ENCODE measurements at regions not wholly inside any gene's neighbourhood (a gene's known extent, or its start where the extent isn't known, plus 50 kb on each side); places are given as distances from the start of the nearest gene placed in this dataset.
"Not testable (repeated sequence)": the region's sequence is repeated elsewhere in the genome, so short reads cannot be mapped to it uniquely, and the experiment has no call there.

DNA sequence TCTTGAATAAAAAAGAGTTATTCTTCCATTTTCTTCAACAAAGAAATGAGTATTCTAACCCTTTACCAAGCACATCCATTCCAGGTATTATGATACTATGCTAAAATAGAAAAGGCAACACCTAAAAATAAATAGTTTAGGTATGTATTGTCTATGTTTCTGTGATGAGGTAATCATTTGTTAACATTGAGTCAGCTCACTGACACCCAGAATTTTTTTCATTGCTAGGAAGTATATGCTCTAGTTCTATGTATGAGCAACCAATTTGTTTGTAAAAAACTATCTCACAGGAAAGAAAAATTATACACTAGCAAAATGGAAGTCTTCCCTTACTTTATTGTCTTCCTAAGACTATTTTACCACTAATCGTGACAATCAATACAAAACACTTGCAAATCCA lies 615.6 kb upstream of the GRIN3A start:
- H3K9me3 ChIP-seq (ENCODE audit: control insufficient read depth, insufficient read depth, low read length), result no peaks in the 10 kb centered on the region; the same call in 1 of the 2 replicates
- no peaks in the 10 kb centered on the region for H3K4me1 ChIP-seq (ENCODE audit: control insufficient read depth, insufficient read depth, low read length)
- WGBS (ENCODE audit: insufficient coverage, insufficient read length), result no CpG with 5 or more reads among the region's 1 CpG
- no peak overlapping the region for H3K27ac ChIP-seq (ENCODE audit: low read length)
- no peaks in the 10 kb centered on the region for H3K27me3 ChIP-seq (ENCODE audit: control insufficient read depth, insufficient read depth, low read length)
- no peak for DNase-seq (ENCODE audit: low read depth, low spot score)
- H3K4me3 ChIP-seq (ENCODE audit: low read length), result no peak overlapping the region
- H3K36me3 ChIP-seq (ENCODE audit: control insufficient read depth, insufficient read depth, low read length), result no peaks in the 10 kb centered on the region

DNA sequence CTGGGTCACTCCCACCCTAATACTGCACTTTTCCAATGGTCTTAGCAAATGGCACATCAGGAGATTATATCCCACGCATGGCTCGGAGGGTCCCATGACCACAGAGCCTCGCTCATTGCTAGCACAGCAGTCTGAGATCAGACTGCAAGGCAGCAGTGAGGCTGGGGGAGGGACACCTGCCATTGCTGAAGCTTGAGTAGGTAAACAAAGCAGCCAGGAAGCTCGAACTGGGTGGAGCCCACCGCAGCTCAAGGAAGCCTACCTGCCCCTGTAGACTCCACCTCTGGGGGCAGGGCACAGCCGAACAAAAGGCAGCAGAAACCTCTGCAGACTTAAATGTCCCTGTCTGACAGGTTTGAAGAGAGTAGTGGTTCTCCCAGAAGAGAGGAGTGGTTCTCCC lies 599.0 kb upstream of the GRIN3A start:
- H3K4me3 ChIP-seq (ENCODE audit: low read length); H3K9me3 ChIP-seq (ENCODE audit: control insufficient read depth, insufficient read depth, low read length); H3K27me3 ChIP-seq (ENCODE audit: control insufficient read depth, insufficient read depth, low read length); H3K4me1 ChIP-seq (ENCODE audit: control insufficient read depth, insufficient read depth, low read length); DNase-seq (ENCODE audit: low read depth, low spot score); H3K36me3 ChIP-seq (ENCODE audit: control insufficient read depth, insufficient read depth, low read length); H3K27ac ChIP-seq (ENCODE audit: low read length): not testable (repeated sequence)
- WGBS (ENCODE audit: insufficient coverage, insufficient read length), result no CpG with 5 or more reads among the region's 6 CpGs

DNA sequence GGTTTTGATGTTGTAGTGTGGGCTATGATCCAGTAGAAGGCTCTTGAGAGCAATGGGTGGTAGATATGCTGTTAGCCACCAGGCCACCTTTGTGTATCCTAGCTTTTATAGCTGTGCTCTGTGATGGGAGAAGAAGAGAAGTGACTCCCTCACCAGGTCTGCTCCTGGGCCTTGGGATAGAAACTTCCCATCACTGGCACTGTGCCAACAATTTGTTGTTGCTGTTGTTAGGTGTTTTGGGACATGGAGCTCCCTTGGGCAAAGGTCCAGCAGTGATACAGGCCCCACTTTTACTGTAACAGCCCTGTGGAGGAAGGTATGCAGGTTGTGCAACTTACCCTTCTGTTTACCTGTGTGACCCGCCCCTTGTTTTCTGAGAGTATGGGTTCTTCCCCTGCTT lies 570.9 kb upstream of the GRIN3A start:
- Histone ChIP-seq H3K4me1 (ENCODE audit: control insufficient read depth, insufficient read depth, low read length) (no peaks in the 10 kb centered on the region), H3K27me3 (ENCODE audit: control insufficient read depth, insufficient read depth, low read length) (no peaks in the 10 kb centered on the region), H3K4me3 (ENCODE audit: low read length) (no peak overlapping the region), H3K36me3 (ENCODE audit: control insufficient read depth, insufficient read depth, low read length) (no peaks in the 10 kb centered on the region), H3K9me3 (ENCODE audit: control insufficient read depth, insufficient read depth, low read length) (peaks cover 14% of the 10 kb centered on the region), H3K27ac (ENCODE audit: low read length) (no peak overlapping the region)
- WGBS (ENCODE audit: insufficient coverage, insufficient read length), result no CpG with 5 or more reads among the region's 1 CpG
- DNase-seq (ENCODE audit: low read depth, low spot score), result no peak

DNA sequence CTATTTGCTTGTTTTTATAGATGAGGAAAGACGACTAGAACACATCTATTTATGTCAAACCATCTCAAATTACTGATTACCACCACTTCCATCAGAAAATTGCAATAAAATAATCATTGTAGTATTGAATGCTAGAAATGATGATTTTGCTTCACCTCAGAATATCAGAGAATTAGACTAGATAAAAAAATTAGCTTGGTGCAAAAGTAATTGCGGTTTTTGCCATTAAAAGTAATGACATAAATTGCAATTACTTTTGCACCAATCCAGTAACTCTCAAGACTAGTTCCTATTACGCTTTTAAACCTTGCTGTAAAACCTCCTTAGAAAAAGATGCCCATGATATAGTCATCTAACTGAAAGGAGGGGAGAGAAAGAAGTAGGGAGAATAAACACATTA lies 556.7 kb upstream of the GRIN3A start:
- WGBS (ENCODE audit: insufficient coverage, insufficient read length), result no CpG with 5 or more reads among the region's 3 CpGs

DNA sequence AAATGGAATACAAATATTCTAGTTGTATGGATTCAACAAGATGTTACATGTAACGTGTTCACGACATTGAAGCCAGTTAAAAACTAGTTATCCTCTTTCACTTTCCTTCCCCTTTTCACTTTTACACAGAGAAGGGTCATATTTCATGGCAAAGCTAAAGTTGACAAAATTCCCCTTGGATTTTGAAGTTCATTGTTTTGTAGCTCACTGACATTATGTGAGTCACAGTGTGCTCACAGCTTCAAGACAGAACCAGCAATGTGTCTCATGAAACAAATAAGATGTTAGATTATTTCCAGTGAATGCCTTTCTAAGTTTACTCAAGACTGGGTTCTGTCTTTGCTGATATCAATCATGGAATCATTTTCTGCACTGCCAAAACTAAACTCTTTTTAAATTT lies 535.5 kb upstream of the GRIN3A start:
- H3K4me3 ChIP-seq (ENCODE audit: low read length), result no peak overlapping the region
- H3K27ac ChIP-seq (ENCODE audit: low read length), result no peak overlapping the region
- WGBS (ENCODE audit: insufficient coverage, insufficient read length), result no CpG with 5 or more reads among the region's 2 CpGs
- H3K9me3 ChIP-seq (ENCODE audit: control insufficient read depth, insufficient read depth, low read length), result no peaks in the 10 kb centered on the region
- H3K27me3 ChIP-seq (ENCODE audit: control insufficient read depth, insufficient read depth, low read length), result no peaks in the 10 kb centered on the region
- DNase-seq (ENCODE audit: low read depth, low spot score), result no peak
- no peaks in the 10 kb centered on the region for H3K36me3 ChIP-seq (ENCODE audit: control insufficient read depth, insufficient read depth, low read length)
- no peaks in the 10 kb centered on the region for H3K4me1 ChIP-seq (ENCODE audit: control insufficient read depth, insufficient read depth, low read length)

More for the DNA sequence above, 556.7 kb upstream of the GRIN3A start:
- no peak for DNase-seq (ENCODE audit: low read depth, low spot score)
- Histone ChIP-seq H3K9me3 (ENCODE audit: control insufficient read depth, insufficient read depth, low read length) (no peaks in the 10 kb centered on the region; the same call in 1 of the 2 replicates), H3K27me3 (ENCODE audit: control insufficient read depth, insufficient read depth, low read length) (no peaks in the 10 kb centered on the region), H3K36me3 (ENCODE audit: control insufficient read depth, insufficient read depth, low read length) (no peaks in the 10 kb centered on the region), H3K4me3 (ENCODE audit: low read length) (no peak overlapping the region), H3K27ac (ENCODE audit: low read length) (no peak overlapping the region), H3K4me1 (ENCODE audit: control insufficient read depth, insufficient read depth, low read length) (no peaks in the 10 kb centered on the region)

DNA sequence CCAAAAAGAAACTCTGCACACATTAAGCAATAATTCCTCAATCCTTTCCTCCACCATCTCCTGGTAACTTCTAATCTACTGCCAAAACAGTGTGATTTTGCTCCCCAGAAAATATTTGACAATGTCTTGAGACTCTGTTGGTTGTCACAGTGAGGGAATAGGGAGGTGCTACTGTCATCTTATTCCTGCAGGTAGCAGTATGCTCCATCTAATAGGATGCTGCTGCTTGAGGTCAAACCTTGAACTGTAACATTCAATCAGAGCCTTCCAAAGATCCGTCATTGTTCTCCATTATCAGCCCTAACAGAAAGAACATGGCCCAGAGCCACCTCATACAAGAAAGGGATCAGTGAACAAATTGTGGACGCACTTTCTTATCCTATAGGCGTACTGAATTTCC lies 514.7 kb upstream of the GRIN3A start:
- no peaks in the 10 kb centered on the region for H3K36me3 ChIP-seq (ENCODE audit: control insufficient read depth, insufficient read depth, low read length)
- H3K4me1 ChIP-seq (ENCODE audit: control insufficient read depth, insufficient read depth, low read length), result no peaks in the 10 kb centered on the region
- no peak for DNase-seq (ENCODE audit: low read depth, low spot score)
- peaks cover 2% of the 10 kb centered on the region for H3K9me3 ChIP-seq (ENCODE audit: control insufficient read depth, insufficient read depth, low read length)
- no CpG with 5 or more reads among the region's 3 CpGs for WGBS (ENCODE audit: insufficient coverage, insufficient read length)
- H3K27me3 ChIP-seq (ENCODE audit: control insufficient read depth, insufficient read depth, low read length), result no peaks in the 10 kb centered on the region
- no peak overlapping the region for H3K4me3 ChIP-seq (ENCODE audit: low read length)
- no peak overlapping the region for H3K27ac ChIP-seq (ENCODE audit: low read length)

DNA sequence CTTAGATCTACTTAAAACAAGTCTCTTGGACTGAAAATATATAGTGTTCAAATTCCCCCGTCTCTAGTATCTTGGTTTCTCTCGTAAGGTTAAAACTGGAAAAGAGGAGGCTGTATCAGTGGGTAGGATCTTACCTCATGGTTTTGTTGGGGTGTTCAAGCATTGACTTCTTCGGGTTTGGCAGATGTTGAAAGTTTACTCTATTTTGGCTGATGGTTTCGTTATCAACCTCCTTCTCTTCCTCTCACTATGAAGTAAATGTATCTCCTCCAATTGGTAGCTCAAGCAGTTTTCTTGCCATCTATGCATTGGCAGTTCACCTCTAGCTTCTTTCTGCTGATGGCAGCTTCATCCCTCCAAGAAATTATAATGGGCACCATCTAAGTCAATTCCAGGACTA lies 506.5 kb upstream of the GRIN3A start:
- H3K36me3 ChIP-seq (ENCODE audit: control insufficient read depth, insufficient read depth, low read length), result no peaks in the 10 kb centered on the region
- H3K9me3 ChIP-seq (ENCODE audit: control insufficient read depth, insufficient read depth, low read length), result peaks cover 2% of the 10 kb centered on the region
- H3K27me3 ChIP-seq (ENCODE audit: control insufficient read depth, insufficient read depth, low read length), result no peaks in the 10 kb centered on the region
- no peak for DNase-seq (ENCODE audit: low read depth, low spot score)
- no CpG with 5 or more reads among the region's 4 CpGs for WGBS (ENCODE audit: insufficient coverage, insufficient read length)
- H3K4me3 ChIP-seq (ENCODE audit: low read length), result no peak overlapping the region
- H3K27ac ChIP-seq (ENCODE audit: low read length), result no peak overlapping the region
- no peaks in the 10 kb centered on the region for H3K4me1 ChIP-seq (ENCODE audit: control insufficient read depth, insufficient read depth, low read length)

DNA sequence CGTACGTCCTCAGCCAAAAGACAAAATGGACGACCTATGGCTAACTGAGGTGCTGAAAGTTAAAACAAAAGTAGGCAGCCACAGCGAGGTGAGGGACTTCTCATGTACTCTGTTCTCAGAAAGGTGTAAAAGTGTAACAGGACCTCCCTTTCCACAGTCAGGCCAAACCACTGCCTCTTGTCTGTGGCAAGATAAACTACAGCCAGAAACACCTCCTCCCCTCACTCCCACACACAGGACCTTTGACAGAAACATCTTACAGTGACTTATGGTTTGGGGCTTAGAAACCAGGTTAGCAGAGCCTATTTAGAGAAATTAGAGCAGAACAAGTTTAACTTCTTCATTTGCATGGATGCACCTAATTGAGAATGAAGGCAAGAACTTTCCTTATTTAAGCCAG lies 499.1 kb upstream of the GRIN3A start:
- no peaks in the 10 kb centered on the region for H3K27me3 ChIP-seq (ENCODE audit: control insufficient read depth, insufficient read depth, low read length)
- H3K27ac ChIP-seq (ENCODE audit: low read length), result no peak overlapping the region
- no CpG with 5 or more reads among the region's 4 CpGs for WGBS (ENCODE audit: insufficient coverage, insufficient read length)
- no peak for DNase-seq (ENCODE audit: low read depth, low spot score)
- H3K4me1 ChIP-seq (ENCODE audit: control insufficient read depth, insufficient read depth, low read length), result no peaks in the 10 kb centered on the region
- H3K36me3 ChIP-seq (ENCODE audit: control insufficient read depth, insufficient read depth, low read length), result no peaks in the 10 kb centered on the region
- H3K4me3 ChIP-seq (ENCODE audit: low read length), result no peak overlapping the region
- H3K9me3 ChIP-seq (ENCODE audit: control insufficient read depth, insufficient read depth, low read length), result peaks cover 1% of the 10 kb centered on the region

DNA sequence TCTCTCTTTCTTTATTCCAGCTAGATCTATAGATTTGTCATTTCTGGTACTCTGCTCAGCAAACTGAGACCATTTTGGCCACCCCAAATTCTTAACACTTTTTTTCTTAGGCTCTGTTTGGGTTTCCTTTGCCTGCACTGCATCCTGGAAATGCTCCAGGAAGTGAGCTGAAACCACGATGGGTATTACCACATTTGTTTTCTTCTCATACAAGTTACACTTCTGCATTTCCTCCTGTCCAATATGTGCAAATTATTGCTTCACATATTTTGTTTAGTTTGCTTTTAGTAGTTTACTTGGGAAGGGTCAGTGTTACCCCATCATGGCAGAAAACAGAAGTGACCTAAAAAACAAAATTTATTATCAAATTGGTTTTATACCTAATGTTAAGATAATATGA lies 498.6 kb upstream of the GRIN3A start:
- no peaks in the 10 kb centered on the region for H3K27me3 ChIP-seq (ENCODE audit: control insufficient read depth, insufficient read depth, low read length)
- no peaks in the 10 kb centered on the region for H3K4me1 ChIP-seq (ENCODE audit: control insufficient read depth, insufficient read depth, low read length)
- DNase-seq (ENCODE audit: low read depth, low spot score), result no peak
- no CpG with 5 or more reads among the region's 1 CpG for WGBS (ENCODE audit: insufficient coverage, insufficient read length)
- no peaks in the 10 kb centered on the region for H3K36me3 ChIP-seq (ENCODE audit: control insufficient read depth, insufficient read depth, low read length)
- H3K4me3 ChIP-seq (ENCODE audit: low read length), result no peak overlapping the region
- H3K27ac ChIP-seq (ENCODE audit: low read length), result no peak overlapping the region
- peaks cover 5% of the 10 kb centered on the region for H3K9me3 ChIP-seq (ENCODE audit: control insufficient read depth, insufficient read depth, low read length)

DNA sequence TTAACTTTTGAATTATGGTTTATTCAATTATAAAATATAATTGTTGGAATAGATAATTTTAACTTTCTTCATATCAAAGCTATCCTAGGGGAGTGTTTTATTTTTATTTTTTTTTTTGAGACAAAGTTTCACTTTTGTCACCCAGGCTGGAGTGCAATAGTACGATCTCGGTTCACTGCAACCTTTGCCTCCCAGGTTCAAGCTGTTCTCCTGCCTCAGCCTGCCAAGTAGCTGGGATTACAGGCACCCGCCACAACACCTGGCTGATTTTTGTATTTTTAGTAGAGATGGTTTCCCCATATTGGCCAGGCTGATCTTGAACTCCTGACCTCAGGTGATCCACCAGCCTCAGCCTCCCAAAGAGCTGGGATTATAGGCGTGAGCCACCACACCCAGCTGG lies 489.0 kb upstream of the GRIN3A start:
- no CpG with 5 or more reads among the region's 4 CpGs for WGBS (ENCODE audit: insufficient coverage, insufficient read length)
- H3K4me3 ChIP-seq (ENCODE audit: low read length); DNase-seq (ENCODE audit: low read depth, low spot score); H3K9me3 ChIP-seq (ENCODE audit: control insufficient read depth, insufficient read depth, low read length); H3K4me1 ChIP-seq (ENCODE audit: control insufficient read depth, insufficient read depth, low read length); H3K36me3 ChIP-seq (ENCODE audit: control insufficient read depth, insufficient read depth, low read length); H3K27ac ChIP-seq (ENCODE audit: low read length); H3K27me3 ChIP-seq (ENCODE audit: control insufficient read depth, insufficient read depth, low read length): not testable (repeated sequence)

DNA sequence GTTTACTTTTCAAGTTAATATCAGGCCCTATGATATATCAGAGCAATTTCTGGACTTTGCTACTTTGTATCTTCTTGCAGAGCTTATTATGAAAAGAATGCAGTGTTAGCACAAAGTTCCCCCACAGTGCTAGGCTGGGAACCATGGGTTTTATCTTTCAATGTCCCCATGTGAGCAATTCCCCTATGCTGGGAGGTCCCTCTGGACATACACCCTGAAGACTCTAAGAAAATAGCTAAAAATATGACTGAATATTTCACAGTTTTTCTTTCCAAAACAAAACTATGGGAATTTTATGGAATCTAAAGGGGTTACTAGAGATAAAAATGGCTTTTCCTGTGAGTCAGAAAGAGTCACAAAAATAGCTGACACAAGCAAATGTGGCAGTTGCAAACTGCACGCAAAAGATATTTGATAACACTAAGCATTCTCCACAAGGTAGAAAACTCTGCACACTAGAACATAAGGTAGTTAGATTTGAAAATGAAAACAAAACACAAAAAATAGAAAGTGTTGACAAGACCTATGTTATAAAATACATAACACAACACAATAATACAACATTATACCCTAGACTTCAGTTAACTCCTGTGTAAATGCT lies 487.5 kb upstream of the GRIN3A start:
- Histone ChIP-seq H3K27ac (ENCODE audit: low read length) (no peak overlapping the region), H3K9me3 (ENCODE audit: control insufficient read depth, insufficient read depth, low read length) (peaks cover 2% of the 10 kb centered on the region; the same call in 1 of the 2 replicates), H3K27me3 (ENCODE audit: control insufficient read depth, insufficient read depth, low read length) (no peaks in the 10 kb centered on the region), H3K4me3 (ENCODE audit: low read length) (no peak overlapping the region), H3K36me3 (ENCODE audit: control insufficient read depth, insufficient read depth, low read length) (no peaks in the 10 kb centered on the region), H3K4me1 (ENCODE audit: control insufficient read depth, insufficient read depth, low read length) (no peaks in the 10 kb centered on the region)
- WGBS (ENCODE audit: insufficient coverage, insufficient read length), result no CpG with 5 or more reads among the region's 1 CpG
- DNase-seq (ENCODE audit: low read depth, low spot score), result no peak
